Loucy (cell line): ENCODE measurements at regions not wholly inside any gene's neighbourhood (a gene's known extent, or its start where the extent isn't known, plus 50 kb on each side); places are given as distances from the start of the nearest gene placed in this dataset.

Source experiments
- H2AFZ ChIP-seq: fragments of 200-600 bp; sonication (generic); 2 replicates; pipeline ENCODE4 v1.6.0; 2016; ENCODE audit warnings: antibody characterized with exemption, mild to moderate bottlenecking, low read length, moderate library complexity
- H3F3A ChIP-seq: fragments of 200-600 bp; 2 replicates; pipeline ENCODE4 v1.6.0; 2016; ENCODE audit warnings: antibody characterized with exemption, low read depth, mild to moderate bottlenecking
- H3K27me3 ChIP-seq: fragments of 200-600 bp; sonication (generic); 2 replicates; pipeline ENCODE4 v1.6.1; 2014; ENCODE audit warnings: low read length, mild to moderate bottlenecking; ENCODE audit not compliant: insufficient read depth, poor library complexity, severe bottlenecking
- H3K36me3 ChIP-seq: fragments of 200-600 bp; sonication (generic); 2 replicates; pipeline ENCODE4 v1.6.1; 2016; ENCODE audit warnings: low read length; ENCODE audit not compliant: insufficient read depth
- H3K4me1 ChIP-seq: fragments of 200-600 bp; sonication (generic); 2 replicates; pipeline ENCODE4 v1.5.1; 2014; ENCODE audit warnings: low read length, mild to moderate bottlenecking; ENCODE audit not compliant: insufficient read depth, poor library complexity, severe bottlenecking
- H3K4me2 ChIP-seq: fragments of 200-600 bp; sonication (generic); 2 replicates; pipeline ENCODE4 v1.6.0; 2014; ENCODE audit warnings: antibody characterized with exemption, low read length, low read depth, mild to moderate bottlenecking; ENCODE audit not compliant: poor library complexity, severe bottlenecking
- H3K4me3 ChIP-seq: fragments of 200-600 bp; sonication (generic); 2 replicates; pipeline ENCODE4 v1.5.1; 2014; ENCODE audit warnings: low read length, mild to moderate bottlenecking, mixed read lengths; ENCODE audit not compliant: poor library complexity, severe bottlenecking
- H3K79me2 ChIP-seq: fragments of 200-600 bp; sonication (generic); 2 replicates; pipeline ENCODE4 v1.6.1; 2014; ENCODE audit warnings: low read length; ENCODE audit not compliant: insufficient read depth
- H3K9ac ChIP-seq: fragments of 200-600 bp; sonication (generic); 2 replicates; pipeline ENCODE4 v1.6.0; 2014; ENCODE audit warnings: mild to moderate bottlenecking, low read depth, low read length, moderate library complexity; ENCODE audit not compliant: poor library complexity, severe bottlenecking
- H3K9me2 ChIP-seq: fragments of 200-600 bp; sonication (generic); replicated peaks from 2 replicates; pipeline ENCODE4 v1.6.1; 2016; ENCODE audit warnings: low read depth, low read length, mixed read lengths
- H3K9me3 ChIP-seq: fragments of 200-600 bp; sonication (generic); 2 replicates; pipeline ENCODE4 v1.6.1; 2014; ENCODE audit warnings: mild to moderate bottlenecking, antibody characterized with exemption, low read length, low read depth; ENCODE audit not compliant: insufficient read depth
- H4K20me1 ChIP-seq: fragments of 200-600 bp; sonication (generic); 2 replicates; pipeline ENCODE4 v1.6.0; 2014; ENCODE audit warnings: antibody characterized with exemption, low read length, mild to moderate bottlenecking; ENCODE audit not compliant: insufficient read depth, poor library complexity, severe bottlenecking
- EZH2phosphoT487 ChIP-seq: fragments of 200-600 bp; IDR thresholded peaks from 2 replicates; pipeline ENCODE4 v1.6.1; 2018; ENCODE audit warnings: antibody characterized with exemption, mild to moderate bottlenecking, moderate library complexity, borderline replicate concordance
- TF ChIP-seq, protein P1 (sequence below): fragments of 200-600 bp; sonication (generic); conservative IDR thresholded peaks from 2 replicates; pipeline ENCODE4 v1.5.1; 2014; ENCODE audit warnings: mild to moderate bottlenecking, antibody characterized with exemption, low read length

DNA sequence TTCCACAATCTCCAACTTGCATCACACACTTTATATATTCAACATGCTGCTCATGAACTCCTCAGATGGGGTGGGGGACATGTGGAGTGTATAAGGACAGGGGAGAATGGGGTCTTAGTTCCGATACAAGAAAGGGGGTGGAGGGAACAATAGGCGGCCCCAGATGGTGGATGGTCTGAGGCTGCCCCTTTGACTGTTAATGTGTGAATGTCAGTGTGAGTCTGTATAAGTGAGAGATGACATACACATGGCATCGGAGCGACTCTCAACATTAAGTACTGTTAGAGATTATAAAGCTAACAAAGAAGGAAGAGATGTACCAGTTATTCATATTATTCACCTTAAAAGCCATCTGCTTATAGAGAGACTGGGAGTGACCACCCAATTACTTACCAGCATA is 193.1 kb downstream of the AXIN2 start:
- H3K9me2 ChIP-seq = no peaks in the 10 kb centered on the region
- H3K36me3 ChIP-seq = no peaks in the 10 kb centered on the region
- H3K27me3 ChIP-seq = no peaks in the 10 kb centered on the region
- no peak overlapping the region for H3K4me3 ChIP-seq
- no peak overlapping the region for H3K4me2 ChIP-seq
- H3K79me2 ChIP-seq = no peaks in the 10 kb centered on the region
- no peaks in the 10 kb centered on the region for H3K9me3 ChIP-seq
- no peak overlapping the region for H3K9ac ChIP-seq
- no peaks in the 10 kb centered on the region for H3K4me1 ChIP-seq
- no peak for TF ChIP-seq EZH2phosphoT487
- TF ChIP-seq, protein P1, sequence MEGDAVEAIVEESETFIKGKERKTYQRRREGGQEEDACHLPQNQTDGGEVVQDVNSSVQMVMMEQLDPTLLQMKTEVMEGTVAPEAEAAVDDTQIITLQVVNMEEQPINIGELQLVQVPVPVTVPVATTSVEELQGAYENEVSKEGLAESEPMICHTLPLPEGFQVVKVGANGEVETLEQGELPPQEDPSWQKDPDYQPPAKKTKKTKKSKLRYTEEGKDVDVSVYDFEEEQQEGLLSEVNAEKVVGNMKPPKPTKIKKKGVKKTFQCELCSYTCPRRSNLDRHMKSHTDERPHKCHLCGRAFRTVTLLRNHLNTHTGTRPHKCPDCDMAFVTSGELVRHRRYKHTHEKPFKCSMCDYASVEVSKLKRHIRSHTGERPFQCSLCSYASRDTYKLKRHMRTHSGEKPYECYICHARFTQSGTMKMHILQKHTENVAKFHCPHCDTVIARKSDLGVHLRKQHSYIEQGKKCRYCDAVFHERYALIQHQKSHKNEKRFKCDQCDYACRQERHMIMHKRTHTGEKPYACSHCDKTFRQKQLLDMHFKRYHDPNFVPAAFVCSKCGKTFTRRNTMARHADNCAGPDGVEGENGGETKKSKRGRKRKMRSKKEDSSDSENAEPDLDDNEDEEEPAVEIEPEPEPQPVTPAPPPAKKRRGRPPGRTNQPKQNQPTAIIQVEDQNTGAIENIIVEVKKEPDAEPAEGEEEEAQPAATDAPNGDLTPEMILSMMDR = no peak
- H3F3A ChIP-seq = no peaks in the 10 kb centered on the region
- H2AFZ ChIP-seq = no peak overlapping the region
- no peaks in the 10 kb centered on the region for H4K20me1 ChIP-seq

GRCh38 chr17:65366102-65366844 is 195.2 kb downstream of the AXIN2 start:
- Histone ChIP-seq H3K4me3 (no peak overlapping the region), H3K4me1 (no peaks in the 10 kb centered on the region), H3K4me2 (no peak overlapping the region), H3K27me3 (no peaks in the 10 kb centered on the region), H3K9ac (no peak overlapping the region), H3K9me3 (no peaks in the 10 kb centered on the region), H3K36me3 (no peaks in the 10 kb centered on the region), H4K20me1 (no peaks in the 10 kb centered on the region), H3F3A (no peaks in the 10 kb centered on the region), H2AFZ (no peak overlapping the region), H3K9me2 (no peaks in the 10 kb centered on the region), H3K79me2 (no peaks in the 10 kb centered on the region)
- TF ChIP-seq EZH2phosphoT487 = no peak
- TF ChIP-seq, protein P1 = no peak

GRCh38 chr17:65365169-65365568 is 196.3 kb downstream of the AXIN2 start:
- Histone ChIP-seq H3K4me3 (no peak overlapping the region), H3K4me1 (no peaks in the 10 kb centered on the region), H3F3A (no peaks in the 10 kb centered on the region), H3K27me3 (no peaks in the 10 kb centered on the region), H3K4me2 (no peak overlapping the region), H4K20me1 (no peaks in the 10 kb centered on the region), H2AFZ (no peak overlapping the region), H3K9ac (no peak overlapping the region), H3K9me3 (no peaks in the 10 kb centered on the region), H3K9me2 (no peaks in the 10 kb centered on the region), H3K79me2 (no peaks in the 10 kb centered on the region), H3K36me3 (no peaks in the 10 kb centered on the region)
- TF ChIP-seq, protein P1 = no peak
- no peak for TF ChIP-seq EZH2phosphoT487
